ENCODE measurements at regions not wholly inside any gene's neighbourhood (a gene's known extent, or its start where the extent isn't known, plus 50 kb on each side); places are given as distances from the start of the nearest gene placed in this dataset.

DNA sequence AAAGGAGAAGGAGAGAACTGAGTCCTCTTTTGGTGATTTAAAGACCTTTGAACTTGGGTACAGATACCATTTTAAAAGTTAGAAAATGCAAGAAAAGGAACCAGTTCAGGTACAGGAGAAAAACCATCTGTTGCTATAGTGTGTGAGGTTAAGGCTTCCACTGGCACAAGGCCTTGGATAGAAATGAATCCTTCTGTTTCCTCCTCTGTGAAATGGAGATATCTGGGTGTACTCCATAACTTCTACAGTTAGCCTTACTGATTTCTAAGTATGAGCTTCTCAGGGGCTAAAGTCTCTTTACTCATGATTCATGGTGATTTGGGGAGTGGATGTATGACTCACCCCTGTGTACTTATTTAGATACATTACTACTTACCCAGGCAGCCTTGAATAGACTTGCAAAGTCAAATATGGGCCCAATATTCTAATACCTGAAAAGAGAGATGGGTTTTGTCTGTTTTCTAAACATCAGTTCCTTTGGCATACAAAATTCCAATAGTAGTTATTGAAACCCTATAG lies 117.2 kb upstream of the ADO start:
- no peak overlapping the region for H3K4me3 ChIP-seq (ENCODE audit: low read length)
- H3K9ac ChIP-seq (ENCODE audit: extremely low read depth, low read length, poor library complexity, severe bottlenecking), result no peak overlapping the region
- no peaks in the 10 kb centered on the region for H3K4me1 ChIP-seq (ENCODE audit: control insufficient read depth, insufficient read depth, low read length)
- no peak for DNase-seq
- no peak overlapping the region for H3K4me3 Mint-ChIP-seq
- H3K27me3 Mint-ChIP-seq (ENCODE audit: insufficient read depth), result no peaks in the 10 kb centered on the region
- no peaks in the 10 kb centered on the region for H3K36me3 ChIP-seq (ENCODE audit: control insufficient read depth, insufficient read depth, low read length)
- H3K9me3 Mint-ChIP-seq, result peaks cover 3% of the 10 kb centered on the region
- peaks cover 9% of the 10 kb centered on the region for H3K4me1 Mint-ChIP-seq
- H3K27ac ChIP-seq (ENCODE audit: low read depth, low read length), result no peak overlapping the region
- H3K36me3 Mint-ChIP-seq (ENCODE audit: low read depth), result no peaks in the 10 kb centered on the region
- H3K9me3 ChIP-seq (ENCODE audit: control insufficient read depth, low read length), result no peaks in the 10 kb centered on the region
- H3K27ac Mint-ChIP-seq, result no peak overlapping the region
- H3K27me3 ChIP-seq (ENCODE audit: control insufficient read depth, insufficient read depth, low read length, poor library complexity, severe bottlenecking), result no peaks in the 10 kb centered on the region
- TF ChIP-seq, protein P1, sequence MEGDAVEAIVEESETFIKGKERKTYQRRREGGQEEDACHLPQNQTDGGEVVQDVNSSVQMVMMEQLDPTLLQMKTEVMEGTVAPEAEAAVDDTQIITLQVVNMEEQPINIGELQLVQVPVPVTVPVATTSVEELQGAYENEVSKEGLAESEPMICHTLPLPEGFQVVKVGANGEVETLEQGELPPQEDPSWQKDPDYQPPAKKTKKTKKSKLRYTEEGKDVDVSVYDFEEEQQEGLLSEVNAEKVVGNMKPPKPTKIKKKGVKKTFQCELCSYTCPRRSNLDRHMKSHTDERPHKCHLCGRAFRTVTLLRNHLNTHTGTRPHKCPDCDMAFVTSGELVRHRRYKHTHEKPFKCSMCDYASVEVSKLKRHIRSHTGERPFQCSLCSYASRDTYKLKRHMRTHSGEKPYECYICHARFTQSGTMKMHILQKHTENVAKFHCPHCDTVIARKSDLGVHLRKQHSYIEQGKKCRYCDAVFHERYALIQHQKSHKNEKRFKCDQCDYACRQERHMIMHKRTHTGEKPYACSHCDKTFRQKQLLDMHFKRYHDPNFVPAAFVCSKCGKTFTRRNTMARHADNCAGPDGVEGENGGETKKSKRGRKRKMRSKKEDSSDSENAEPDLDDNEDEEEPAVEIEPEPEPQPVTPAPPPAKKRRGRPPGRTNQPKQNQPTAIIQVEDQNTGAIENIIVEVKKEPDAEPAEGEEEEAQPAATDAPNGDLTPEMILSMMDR (conservative IDR thresholded peaks at IDR 0.05), result no peak

DNA sequence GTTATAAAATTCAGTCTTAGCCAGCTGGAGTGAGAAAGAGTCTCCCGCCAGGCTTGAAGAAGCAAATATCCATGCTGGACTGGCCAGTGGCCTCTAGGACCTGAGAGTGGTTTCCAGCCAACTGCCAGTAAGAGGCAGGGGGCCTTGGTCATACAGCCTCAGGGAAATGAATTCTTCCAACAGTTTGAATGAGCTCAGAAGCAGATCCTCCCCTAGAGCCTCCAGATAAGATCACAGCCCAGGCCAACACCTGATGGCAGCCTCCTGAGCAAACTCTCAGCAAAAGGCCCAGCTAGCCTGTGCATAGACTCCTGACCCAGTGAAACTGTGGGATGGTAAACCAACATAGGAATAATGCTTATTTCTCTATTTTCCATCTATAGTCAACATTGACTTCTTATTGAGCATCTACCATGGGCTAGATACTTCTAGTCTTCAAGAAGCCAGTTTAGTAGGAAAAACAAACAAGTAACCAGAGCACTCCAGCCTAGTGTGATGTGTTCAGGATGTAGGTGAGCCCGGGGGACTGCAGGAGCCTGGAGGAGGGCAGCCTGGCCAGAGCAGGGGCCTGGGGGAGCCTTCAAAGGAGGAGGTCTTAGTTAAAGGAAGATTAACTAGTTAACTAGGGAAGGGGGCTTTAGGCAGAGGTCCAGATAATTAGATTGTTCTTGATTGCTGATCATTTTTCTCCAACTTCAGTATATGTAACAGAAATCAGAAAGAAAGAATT lies 115.4 kb upstream of the ADO start:
- Histone ChIP-seq H3K27me3 (ENCODE audit: control insufficient read depth, insufficient read depth, low read length, poor library complexity, severe bottlenecking) (no peaks in the 10 kb centered on the region), H3K9me3 (ENCODE audit: control insufficient read depth, low read length) (no peaks in the 10 kb centered on the region), H3K9ac (ENCODE audit: extremely low read depth, low read length, poor library complexity, severe bottlenecking) (no peak overlapping the region), H3K36me3 (ENCODE audit: control insufficient read depth, insufficient read depth, low read length) (no peaks in the 10 kb centered on the region), H3K4me1 (ENCODE audit: control insufficient read depth, insufficient read depth, low read length) (no peaks in the 10 kb centered on the region), H3K27ac (ENCODE audit: low read depth, low read length) (no peak overlapping the region), H3K4me3 (ENCODE audit: low read length) (no peak overlapping the region)
- H3K9me3 Mint-ChIP-seq, result peaks cover 3% of the 10 kb centered on the region
- no peak overlapping the region for H3K27ac Mint-ChIP-seq
- 86 to 94% methylated on average over 2 of the region's 2 CpGs for WGBS, 2 experiments (ENCODE audit: insufficient coverage in 1 of 2, insufficient read length in 1 of 2)
- DNase-seq, result no peak
- peaks cover 10% of the 10 kb centered on the region for H3K4me1 Mint-ChIP-seq
- no peak overlapping the region for H3K4me3 Mint-ChIP-seq
- H3K36me3 Mint-ChIP-seq (ENCODE audit: low read depth), result no peaks in the 10 kb centered on the region
- no peaks in the 10 kb centered on the region for H3K27me3 Mint-ChIP-seq (ENCODE audit: insufficient read depth)
- TF ChIP-seq, protein P1 (conservative IDR thresholded peaks at IDR 0.05), result no peak

- DNase-seq, result no peak
- peaks cover 10% of the 10 kb centered on the region for H3K4me1 Mint-ChIP-seq
- no peak overlapping the region for H3K4me3 Mint-ChIP-seq
- no peak overlapping the region for H3K27ac Mint-ChIP-seq
- H3K27me3 ChIP-seq (ENCODE audit: control insufficient read depth, insufficient read depth, low read length, poor library complexity, severe bottlenecking), result no peaks in the 10 kb centered on the region
- no peaks in the 10 kb centered on the region for H3K36me3 ChIP-seq (ENCODE audit: control insufficient read depth, insufficient read depth, low read length)
- TF ChIP-seq, protein P1 (conservative IDR thresholded peaks at IDR 0.05), result no peak
- no peaks in the 10 kb centered on the region for H3K27me3 Mint-ChIP-seq (ENCODE audit: insufficient read depth)
- H3K9me3 Mint-ChIP-seq, result peaks cover 3% of the 10 kb centered on the region
- H3K36me3 Mint-ChIP-seq (ENCODE audit: low read depth), result no peaks in the 10 kb centered on the region
- H3K9ac ChIP-seq (ENCODE audit: extremely low read depth, low read length, poor library complexity, severe bottlenecking), result no peak overlapping the region
- H3K4me1 ChIP-seq (ENCODE audit: control insufficient read depth, insufficient read depth, low read length), result no peaks in the 10 kb centered on the region
- H3K9me3 ChIP-seq (ENCODE audit: control insufficient read depth, low read length), result no peaks in the 10 kb centered on the region
- WGBS, 2 experiments (ENCODE audit: insufficient coverage in 1 of 2, insufficient read length in 1 of 2), result 90 to 94% methylated on average over 3 to 5 of the region's 5 CpGs
- no peak overlapping the region for H3K4me3 ChIP-seq (ENCODE audit: low read length)
- no peak overlapping the region for H3K27ac ChIP-seq (ENCODE audit: low read depth, low read length)
These were observed 114.8 kb upstream of the ADO start for GRCh38 chr10:62689712-62690111.

Measured in endodermal cell (in vitro differentiated cells).